Epithelial cell of prostate (primary cell): ENCODE measurements at regions not wholly inside any gene's neighbourhood (a gene's known extent, or its start where the extent isn't known, plus 50 kb on each side); places are given as distances from the start of the nearest gene placed in this dataset.

Experiments
- DNase-seq: peaks from one replicate; pipeline ENCODE4 v3.0.0-alpha.2; 2011; ENCODE audit warnings: low read depth, low spot score
- H3K27ac ChIP-seq: fragments of 450-650 bp; 2 replicates; pipeline ENCODE4 v1.5.1; 2017; ENCODE audit warnings: mild to moderate bottlenecking

- DNase-seq, result no peak
Measured at GRCh38 chr13:85261757-85262346, 537.4 kb downstream of the SLITRK6 start.

GRCh38 chr13:85260896-85261295 lies 538.3 kb downstream of the SLITRK6 start:
- DNase-seq, result no peak
- no peak overlapping the region for H3K27ac ChIP-seq

More at GRCh38 chr13:85261757-85262346, 537.4 kb downstream of the SLITRK6 start:
- no peak overlapping the region for H3K27ac ChIP-seq

GRCh38 chr13:85255978-85256377 lies 543.2 kb downstream of the SLITRK6 start:
- no peak overlapping the region for H3K27ac ChIP-seq
- DNase-seq, result no peak

GRCh38 chr13:85254641-85255040 lies 544.6 kb downstream of the SLITRK6 start:
- H3K27ac ChIP-seq, result no peak overlapping the region
- DNase-seq, result no peak

GRCh38 chr13:85249151-85249550 lies 550.1 kb downstream of the SLITRK6 start:
- no peak overlapping the region for H3K27ac ChIP-seq
- DNase-seq, result no peak

GRCh38 chr13:85247780-85248179 lies 551.4 kb downstream of the SLITRK6 start:
- no peak overlapping the region for H3K27ac ChIP-seq
- no peak for DNase-seq

GRCh38 chr13:85243831-85244230 lies 555.4 kb downstream of the SLITRK6 start:
- DNase-seq, result no peak
- H3K27ac ChIP-seq, result no peak overlapping the region

- DNase-seq, result no peak
- no peak overlapping the region for H3K27ac ChIP-seq
Measured at GRCh38 chr13:85241060-85241459, 558.2 kb downstream of the SLITRK6 start.

GRCh38 chr13:85236413-85236812 lies 562.8 kb downstream of the SLITRK6 start:
- H3K27ac ChIP-seq, result peak overlapping the region; percentile 45
- peak; percentile 33 for DNase-seq

- DNase-seq, result no peak
- no peak overlapping the region for H3K27ac ChIP-seq
Measured at GRCh38 chr13:85230691-85231093, 568.5 kb downstream of the SLITRK6 start.

GRCh38 chr13:85228692-85229091 lies 570.5 kb downstream of the SLITRK6 start:
- no peak for DNase-seq
- H3K27ac ChIP-seq, result no peak overlapping the region

GRCh38 chr13:85223883-85224656 lies 575.1 kb downstream of the SLITRK6 start:
- DNase-seq, result peak; percentile 10
- no peak overlapping the region for H3K27ac ChIP-seq

- no peak overlapping the region for H3K27ac ChIP-seq
- DNase-seq, result no peak
Measured at GRCh38 chr13:85216576-85216975, 582.6 kb downstream of the SLITRK6 start.

GRCh38 chr13:85212692-85213091 lies 586.5 kb downstream of the SLITRK6 start:
- H3K27ac ChIP-seq, result no peak overlapping the region
- no peak for DNase-seq

- no peak for DNase-seq
- H3K27ac ChIP-seq, result no peak overlapping the region
Measured at GRCh38 chr13:85204668-85205344, 594.4 kb downstream of the SLITRK6 start.

GRCh38 chr13:85197431-85197830 lies 601.8 kb downstream of the SLITRK6 start:
- H3K27ac ChIP-seq, result no peak overlapping the region
- no peak for DNase-seq

GRCh38 chr13:85194482-85194881 lies 604.7 kb downstream of the SLITRK6 start:
- H3K27ac ChIP-seq, result no peak overlapping the region
- DNase-seq, result no peak

GRCh38 chr13:85191996-85192718 lies 607.1 kb downstream of the SLITRK6 start:
- DNase-seq, result no peak
- H3K27ac ChIP-seq, result no peak overlapping the region

- no peak for DNase-seq
- no peak overlapping the region for H3K27ac ChIP-seq
Measured at GRCh38 chr13:85186356-85187045, 612.7 kb downstream of the SLITRK6 start.

GRCh38 chr13:85174291-85174690 lies 624.9 kb downstream of the SLITRK6 start:
- H3K27ac ChIP-seq, result no peak overlapping the region
- no peak for DNase-seq
